ENCODE measurements at regions not wholly inside any gene's neighbourhood (a gene's known extent, or its start where the extent isn't known, plus 50 kb on each side); places are given as distances from the start of the nearest gene placed in this dataset.

- DNase-seq: no peak
These were observed 56.7 kb upstream of the HGFAC start for GRCh38 chr4:3384771-3385710.

GRCh38 chr4:3385711-3386420 lies 55.9 kb upstream of the HGFAC start:
- DNase-seq: no peak

- DNase-seq: no peak
These were observed 55.2 kb upstream of the HGFAC start for GRCh38 chr4:3386526-3386925.

- no peak for DNase-seq
These were observed 54.4 kb upstream of the HGFAC start for GRCh38 chr4:3387154-3387942.

GRCh38 chr4:3387943-3388361 lies 53.8 kb upstream of the HGFAC start:
- peak; percentile 1 for DNase-seq

GRCh38 chr4:3388471-3389232 lies 53.1 kb upstream of the HGFAC start:
- DNase-seq: peak; percentile 6

- no peak for DNase-seq
These were observed 52.2 kb upstream of the HGFAC start for GRCh38 chr4:3389233-3390215.

GRCh38 chr4:3390288-3390811 lies 51.4 kb upstream of the HGFAC start:
- no peak for DNase-seq

GRCh38 chr4:3391422-3391821 lies 50.3 kb upstream of the HGFAC start:
- DNase-seq: no peak

Data from DMS79 treated with DMSO at 0.1 percent for 48 hours (cell line).